Activated CD8-positive, alpha-beta memory T cell treated with anti-CD3 and anti-CD28 coated beads, Interleukin-2, amount 50 U/mL, for 48 hours (primary cell): ENCODE measurements at regions not wholly inside any gene's neighbourhood (a gene's known extent, or its start where the extent isn't known, plus 50 kb on each side); places are given as distances from the start of the nearest gene placed in this dataset.

ENCODE experiments used
- DNase-seq: peaks from one replicate; pipeline ENCODE4 v3.0.0-alpha.2; 2020

DNA sequence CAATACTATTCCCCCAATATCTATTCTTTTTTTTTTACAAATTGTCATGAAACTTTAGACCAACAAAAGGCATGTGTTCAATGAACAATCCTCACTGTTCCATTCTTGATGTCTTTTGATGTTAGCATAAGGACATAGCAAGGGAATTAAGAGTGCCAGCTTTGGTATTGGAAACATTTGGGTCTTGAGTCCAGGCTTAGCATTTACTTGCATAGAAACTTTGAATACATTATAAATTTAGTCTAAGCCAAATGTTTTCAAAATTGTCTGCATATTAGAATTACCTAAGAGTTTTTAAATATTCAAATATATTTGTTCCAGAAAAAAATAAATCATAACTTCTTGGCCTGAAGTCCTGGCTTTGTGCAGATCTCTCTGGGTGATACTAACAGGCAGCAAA lies 406.5 kb downstream of the LRFN5 start:
- DNase-seq = no peak

DNA sequence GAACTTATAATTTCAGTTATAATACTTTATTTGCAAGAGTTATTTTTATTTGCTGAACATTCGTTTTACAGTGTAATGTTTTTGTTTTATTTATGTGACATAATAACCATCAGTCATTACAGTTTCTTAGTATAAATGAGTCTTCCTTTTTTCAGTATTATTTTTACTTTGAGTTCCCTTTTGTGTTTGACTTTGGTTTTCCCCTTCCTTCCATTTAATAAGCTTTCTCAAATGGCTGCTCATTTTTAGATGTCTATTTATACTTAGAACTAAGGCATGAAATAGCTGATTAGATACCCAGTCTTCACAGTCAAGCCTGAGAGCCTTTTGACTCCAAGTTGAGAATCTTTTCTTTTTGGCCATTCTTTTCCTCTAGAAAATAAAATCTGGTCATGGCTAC lies 404.5 kb downstream of the LRFN5 start:
- DNase-seq = no peak

DNA sequence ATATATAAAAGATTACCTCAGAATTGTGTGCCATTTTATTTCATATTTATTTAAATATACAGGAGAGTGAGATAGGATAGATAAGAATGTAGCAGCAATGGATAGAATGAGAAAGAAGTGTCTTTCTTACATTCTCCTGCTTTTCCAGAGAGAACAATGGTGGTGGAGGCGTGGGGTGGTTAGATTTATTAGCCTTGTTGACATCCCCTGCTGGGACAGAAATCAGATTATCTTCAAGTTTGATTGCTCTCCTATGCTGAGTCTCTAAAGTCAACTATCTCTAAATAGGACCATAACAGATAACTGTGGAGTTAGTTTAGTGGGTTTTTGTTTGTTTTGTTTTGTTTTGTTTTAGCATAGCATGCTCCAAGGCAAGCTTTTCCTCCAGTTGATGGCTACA lies 397.6 kb downstream of the LRFN5 start:
- DNase-seq = no peak

DNA sequence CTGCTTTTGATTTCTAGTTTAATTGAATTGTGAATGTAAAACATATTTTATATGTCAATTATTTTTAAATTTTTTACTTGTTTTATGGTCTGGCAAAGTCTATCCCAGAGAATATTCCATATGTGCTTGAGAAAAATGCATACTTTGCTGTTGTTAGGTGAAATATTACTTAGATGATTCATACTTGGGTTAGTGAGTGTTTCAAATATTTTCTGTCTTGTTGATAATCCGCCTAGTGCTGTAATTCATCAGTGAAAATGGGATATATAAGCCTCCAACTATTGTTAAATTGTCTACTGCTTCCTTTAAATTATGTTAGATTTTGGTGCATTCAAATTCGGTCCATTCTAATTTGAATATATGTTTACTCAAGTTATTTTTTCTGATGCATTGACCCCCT lies 395.5 kb downstream of the LRFN5 start:
- no peak for DNase-seq

DNA sequence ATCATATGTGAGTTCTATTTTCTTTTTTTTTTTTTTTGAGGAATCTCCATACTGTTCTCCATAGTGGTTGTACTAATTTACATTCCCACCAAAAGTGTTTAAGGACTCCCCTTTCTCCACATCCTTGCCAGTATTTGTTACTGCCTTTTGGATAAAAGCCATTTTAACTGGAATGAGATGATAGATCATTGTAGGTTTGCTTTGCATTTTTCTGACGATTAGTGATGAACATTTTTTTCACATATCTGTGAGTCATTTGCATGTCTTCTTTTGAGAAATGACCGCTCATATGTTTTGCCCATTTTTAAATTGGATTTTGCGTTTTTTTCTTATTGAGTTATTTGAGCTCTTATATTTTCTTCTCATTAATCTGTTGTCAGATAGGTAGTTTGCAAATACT lies 394.8 kb downstream of the LRFN5 start:
- DNase-seq = no peak

DNA sequence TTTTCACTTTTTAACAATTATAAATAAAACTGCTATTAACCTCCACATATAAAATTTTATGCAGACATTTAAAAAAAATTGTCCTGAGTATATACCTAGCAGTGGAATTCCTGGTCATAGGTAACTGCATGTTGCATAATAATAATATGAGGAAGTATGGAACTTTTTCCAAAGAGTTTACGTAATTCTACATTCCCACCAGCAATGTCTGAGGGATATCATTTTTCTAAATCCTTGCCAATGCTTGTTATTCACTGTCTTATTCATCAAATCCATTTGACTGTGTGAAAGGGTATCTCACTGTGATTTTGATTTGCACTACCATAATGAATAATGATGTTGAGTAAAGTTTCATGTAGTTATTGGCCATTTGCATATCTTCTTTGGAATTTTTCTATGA lies 393.8 kb downstream of the LRFN5 start:
- DNase-seq = no peak

DNA sequence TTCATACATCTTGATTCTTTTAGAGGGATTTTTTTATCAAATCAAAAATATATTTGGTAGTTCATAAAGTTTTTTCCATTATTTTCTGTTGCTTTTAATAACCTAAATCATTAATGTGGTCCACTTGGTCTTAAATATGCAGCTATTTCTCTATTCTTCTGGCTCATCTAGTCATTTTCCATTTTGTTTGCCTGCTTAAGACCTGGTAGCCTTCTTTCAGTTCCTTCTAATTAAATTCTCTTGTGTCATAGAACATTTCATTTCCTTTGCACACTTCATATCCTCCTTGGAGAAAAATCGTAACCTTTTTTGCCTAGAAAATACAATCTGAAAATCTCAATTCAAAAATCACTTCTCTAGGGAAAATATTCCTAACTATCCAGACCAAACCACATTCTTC lies 387.0 kb downstream of the LRFN5 start:
- no peak for DNase-seq

DNA sequence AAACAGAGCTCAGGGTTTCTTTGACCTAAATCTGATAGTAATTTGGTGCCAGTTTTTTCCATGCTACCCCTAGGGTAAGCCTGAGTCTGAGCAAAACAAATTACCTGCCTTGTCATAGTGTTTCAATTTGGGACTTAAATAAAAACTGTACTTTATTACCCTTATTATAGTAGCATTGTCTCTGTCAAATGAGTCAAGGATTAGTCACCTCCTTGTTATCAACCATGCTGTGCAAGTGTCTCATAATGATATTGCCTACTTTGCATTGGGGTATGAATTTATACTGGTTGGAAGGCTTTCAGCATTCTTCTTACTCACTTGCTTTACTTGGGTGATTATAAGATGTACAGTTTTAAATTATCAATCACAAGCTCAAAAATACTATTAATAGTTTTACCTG lies 380.0 kb downstream of the LRFN5 start:
- no peak for DNase-seq

DNA sequence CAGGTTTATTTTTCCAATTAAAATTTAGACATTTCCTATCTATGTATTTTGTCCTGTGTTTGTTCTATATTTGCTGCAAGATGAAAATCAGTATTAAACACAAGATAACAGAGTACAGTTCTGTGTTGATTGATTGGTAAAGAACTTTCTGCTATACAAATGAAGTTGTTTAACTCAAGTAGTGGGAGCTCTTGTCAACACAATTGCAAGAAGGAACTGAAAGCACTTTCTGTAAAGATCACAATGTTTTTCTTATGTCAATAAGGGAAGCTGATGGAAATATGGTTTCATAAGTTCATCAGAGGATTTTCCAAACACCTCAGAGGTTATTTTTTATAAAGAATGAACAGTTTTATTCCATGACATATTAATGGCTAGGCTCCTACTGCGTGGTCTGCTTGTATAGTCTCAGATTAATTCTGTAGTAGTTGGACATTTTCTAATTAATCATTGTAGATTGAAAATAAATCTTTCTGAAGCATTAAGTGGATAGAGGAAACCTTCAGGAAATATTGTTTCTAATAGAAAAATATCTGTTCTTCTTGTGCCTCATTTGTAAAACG lies 379.5 kb downstream of the LRFN5 start:
- DNase-seq = no peak

DNA sequence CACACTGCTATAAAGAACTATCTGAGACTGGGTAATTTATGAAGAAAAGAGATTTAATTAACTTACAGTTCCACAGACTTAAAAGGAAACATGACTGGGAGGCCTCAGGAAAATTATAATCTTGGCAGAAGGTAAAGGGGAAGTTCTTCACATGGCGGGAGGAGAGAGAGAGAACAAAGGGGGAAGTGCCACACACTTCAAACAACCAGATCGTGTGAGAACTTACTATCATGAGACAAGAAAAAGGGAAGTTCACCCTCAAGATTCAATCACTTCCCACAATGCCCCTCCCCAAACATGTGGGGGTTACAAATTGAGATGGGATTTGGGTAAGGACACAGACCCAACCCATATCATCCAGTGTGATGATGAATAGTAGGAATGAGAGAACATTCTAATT lies 366.5 kb downstream of the LRFN5 start:
- DNase-seq = no peak

DNA sequence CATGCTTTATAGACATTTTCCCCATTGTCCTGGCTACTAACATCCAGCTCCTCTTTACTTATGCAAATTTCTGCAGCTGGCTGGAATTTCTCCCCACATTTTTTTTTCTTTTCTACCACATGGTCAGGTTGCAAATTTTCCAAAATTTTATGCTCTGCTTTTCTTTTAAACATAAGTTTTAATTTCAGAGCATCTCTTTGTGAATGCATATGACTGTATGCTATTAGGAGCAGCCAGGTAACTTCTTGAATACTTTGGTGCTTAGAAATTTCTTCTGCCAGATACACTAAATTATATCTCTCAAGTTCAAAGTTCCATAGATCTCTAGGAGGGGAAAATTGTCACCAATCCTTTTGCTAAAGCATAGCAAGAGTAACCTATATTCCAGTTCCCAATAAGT lies 365.9 kb downstream of the LRFN5 start:
- no peak for DNase-seq

DNA sequence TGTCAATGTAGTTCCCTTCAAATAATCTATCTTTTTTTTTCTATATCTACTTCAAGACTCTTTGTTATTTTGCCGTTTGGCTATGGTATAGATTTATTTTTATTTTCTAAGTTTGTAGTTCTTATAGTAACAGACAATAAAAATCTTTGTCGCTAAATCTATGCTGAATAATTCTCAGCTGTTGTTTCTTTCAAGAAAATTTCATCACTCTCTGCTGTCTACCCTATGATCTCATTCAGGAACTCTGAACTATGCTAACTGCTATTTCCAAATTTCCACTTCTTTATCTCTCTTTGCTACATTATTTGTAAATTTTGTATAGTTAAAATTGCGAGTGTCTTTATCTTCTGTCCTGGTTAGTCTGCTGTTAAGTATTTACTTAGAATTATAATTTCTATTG lies 353.6 kb downstream of the LRFN5 start:
- DNase-seq = no peak

DNA sequence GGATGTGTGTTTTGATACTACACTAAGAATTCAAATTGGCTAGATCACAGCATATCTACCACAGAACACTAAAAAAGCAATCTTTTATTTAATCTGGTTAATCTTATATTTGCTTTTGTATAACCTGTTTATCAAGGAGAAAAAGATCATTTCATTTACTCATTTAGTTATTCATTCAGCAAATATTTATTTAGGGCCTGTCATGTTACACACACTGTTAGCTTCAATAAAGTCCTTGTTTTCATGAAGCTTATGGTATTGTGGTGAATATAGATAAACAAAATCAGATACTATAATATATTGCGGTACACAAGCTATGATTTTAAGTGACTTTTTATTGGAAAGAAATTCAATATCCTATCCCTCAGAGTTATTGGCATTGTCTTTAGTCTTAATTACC lies 350.8 kb downstream of the LRFN5 start:
- no peak for DNase-seq
